H1 (cell line): ENCODE measurements at regions not wholly inside any gene's neighbourhood (a gene's known extent, or its start where the extent isn't known, plus 50 kb on each side); places are given as distances from the start of the nearest gene placed in this dataset.

Source experiments
- CTCF ChIA-PET: fragments of 300-600 bp; sonication (Branson Sonifier 250); formaldehyde crosslinking; loops from one replicate; lab custom pipeline; 2021; ENCODE audit not compliant: partially characterized antibody; lab: Charles Lee
- POLR2A ChIA-PET: fragments of 300-600 bp; sonication (Branson Sonifier 250); formaldehyde crosslinking; loops from one replicate; lab custom pipeline; 2021; ENCODE audit warnings: inconsistent platforms; ENCODE audit not compliant: partially characterized antibody; lab: Charles Lee
- DNase-seq, 2 experiments: peaks; one replicate each; pipeline versions ENCODE4 v3.0.0 to v3.0.0-alpha.2; 2010 to 2022; ENCODE audit warnings: low spot score in 2 of 2, low read depth in 1 of 2, mixed read lengths in 1 of 2
- FAIRE-seq: peaks from 2 replicates; lab custom pipeline; 2011; peaks lifted over from hg19 to GRCh38; lab: Jason Lieb, UNC
- H2AFZ ChIP-seq: 2 replicates; pipeline ENCODE4 v1.8.1; 2012; ENCODE audit warnings: low read length, inconsistent platforms
- H2AK5ac ChIP-seq: 2 replicates; pipeline ENCODE4 v1.6.1; 2013; ENCODE audit warnings: low read depth, low read length
- H2BK120ac ChIP-seq: replicated peaks from 2 replicates; pipeline ENCODE3; 2013; ENCODE audit warnings: low read depth, low read length, inconsistent platforms
- H2BK12ac ChIP-seq: 2 replicates; pipeline ENCODE4 v1.6.1; 2013; ENCODE audit warnings: low read depth, low read length
- H2BK15ac ChIP-seq: 2 replicates; pipeline ENCODE4 v1.6.1; 2013; ENCODE audit warnings: low read length
- H2BK20ac ChIP-seq: 2 replicates; pipeline ENCODE4 v1.6.1; 2013; ENCODE audit warnings: low read length
- H2BK5ac ChIP-seq: 2 replicates; pipeline ENCODE4 v1.6.1; 2013; ENCODE audit warnings: low read depth, low read length
- H3K14ac ChIP-seq: 2 replicates; pipeline ENCODE4 v1.6.1; 2013; ENCODE audit warnings: inconsistent platforms; ENCODE audit not compliant: insufficient read length
- H3K18ac ChIP-seq: 2 replicates; pipeline ENCODE4 v1.6.1; 2013; ENCODE audit warnings: low read length; ENCODE audit errors: extremely low read depth
- H3K23ac ChIP-seq: 2 replicates; pipeline ENCODE4 v1.6.1; 2013; ENCODE audit warnings: inconsistent platforms; ENCODE audit not compliant: insufficient read length
- H3K23me2 ChIP-seq: 2 replicates; pipeline ENCODE4 v1.6.1; 2013; ENCODE audit warnings: low read depth, low read length
- H3K27ac ChIP-seq: 2 replicates; pipeline ENCODE4 v1.6.1; 2011; ENCODE audit warnings: low read depth, low read length, inconsistent platforms
- H3K27me3 ChIP-seq, 4 experiments: replicated peaks in 1 of 4; 1 replicate in 1 of 4; 2 replicates in 3 of 4; pipeline versions ENCODE4 v1.6.1 to v1.8.1; 2011 to 2013; ENCODE audit warnings: low read length in 3 of 4, mild to moderate bottlenecking in 3 of 4, inconsistent platforms in 2 of 4, mixed read lengths in 2 of 4, moderate library complexity in 1 of 4; ENCODE audit not compliant: control insufficient read depth in 3 of 4, insufficient read depth in 3 of 4; ENCODE audit errors: extremely low read depth in 1 of 4
- H3K36me3 ChIP-seq, 4 experiments: 2 replicates each; pipeline versions ENCODE4 v1.6.1 to v1.8.1; 2011 to 2013; ENCODE audit warnings: mild to moderate bottlenecking in 4 of 4, low read length in 3 of 4, moderate library complexity in 2 of 4, control low read depth in 1 of 4, inconsistent platforms in 1 of 4; ENCODE audit not compliant: insufficient read depth in 4 of 4, control insufficient read depth in 2 of 4
- H3K4ac ChIP-seq: replicated peaks from 2 replicates; pipeline ENCODE3; 2013; ENCODE audit warnings: low read length, low read depth, mixed read lengths, inconsistent platforms; ENCODE audit not compliant: insufficient read length
- H3K4me1 ChIP-seq, 4 experiments: replicated peaks in 1 of 4; 1 replicate in 1 of 4; 2 replicates in 3 of 4; pipeline versions ENCODE4 v1.6.1 to v1.8.1; 2011 to 2013; ENCODE audit warnings: low read length in 3 of 4, inconsistent platforms in 2 of 4, mixed read lengths in 1 of 4; ENCODE audit not compliant: insufficient read depth in 4 of 4, control insufficient read depth in 3 of 4
- H3K4me2 ChIP-seq, 2 experiments: 2 replicates each; pipeline versions ENCODE4 v1.6.1 to v1.8.1; 2011 to 2013; ENCODE audit warnings: low read depth in 2 of 2, low read length in 2 of 2, control low read depth in 1 of 2, inconsistent platforms in 1 of 2, mild to moderate bottlenecking in 1 of 2; ENCODE audit not compliant: insufficient read depth in 1 of 2
- H3K4me3 ChIP-seq, 4 experiments: fragments of 200-600, 300-600 bp in 1 of 4; sonication (generic), shearing (Covaris generic), sonication (Bioruptor Twin) in 1 of 4; 2 replicates each; pipeline versions ENCODE4 v1.5.1 to v1.8.1; 2011 to 2016; ENCODE audit warnings: low read length in 4 of 4, low read depth in 3 of 4, control low read depth in 2 of 4, inconsistent platforms in 2 of 4, mild to moderate bottlenecking in 2 of 4, mixed read lengths in 1 of 4, moderate library complexity in 1 of 4; ENCODE audit not compliant: insufficient read depth in 2 of 4; ENCODE audit errors: extremely low read depth in 1 of 4
- H3K56ac ChIP-seq: replicated peaks from 2 replicates; pipeline ENCODE3; 2013; ENCODE audit warnings: low read depth, mild to moderate bottlenecking, mixed read lengths, low read length, inconsistent platforms; ENCODE audit not compliant: insufficient read length
- H3K79me1 ChIP-seq: 2 replicates; pipeline ENCODE4 v1.6.1; 2013; ENCODE audit warnings: low read depth, low read length, control low read depth
- H3K79me2 ChIP-seq, 2 experiments: 2 replicates each; pipeline versions ENCODE4 v1.6.1 to v1.8.1; 2012 to 2013; ENCODE audit warnings: low read length in 2 of 2, mild to moderate bottlenecking in 2 of 2, inconsistent platforms in 1 of 2; ENCODE audit not compliant: insufficient read depth in 2 of 2, control insufficient read depth in 1 of 2
- H3K9ac ChIP-seq, 4 experiments: replicated peaks in 1 of 4; 1 replicate in 1 of 4; 2 replicates in 3 of 4; pipeline versions ENCODE4 v1.6.1 to v1.8.1; 2011 to 2013; ENCODE audit warnings: low read depth in 3 of 4, low read length in 3 of 4, control low read depth in 2 of 4, mild to moderate bottlenecking in 2 of 4, moderate library complexity in 2 of 4, inconsistent platforms in 1 of 4; ENCODE audit errors: extremely low read depth in 1 of 4
- H3K9me3 ChIP-seq, 2 experiments: 2 replicates each; pipeline versions ENCODE4 v1.6.1 to v1.8.1; 2012 to 2013; ENCODE audit warnings: mild to moderate bottlenecking in 2 of 2, moderate library complexity in 2 of 2, control low read depth in 1 of 2, inconsistent platforms in 1 of 2, low read depth in 1 of 2, low read length in 1 of 2, mixed read lengths in 1 of 2; ENCODE audit not compliant: insufficient read depth in 2 of 2
- H4K20me1 ChIP-seq, 2 experiments: replicated peaks in 1 of 2; 2 replicates each; pipeline versions ENCODE3 to v1.8.1; 2011 to 2013; ENCODE audit warnings: inconsistent platforms in 2 of 2, low read length in 2 of 2, mild to moderate bottlenecking in 1 of 2; ENCODE audit not compliant: insufficient read depth in 2 of 2, control insufficient read depth in 1 of 2
- H4K5ac ChIP-seq: 2 replicates; pipeline ENCODE4 v1.6.1; 2013; ENCODE audit warnings: low read length, low read depth, mixed read lengths, inconsistent platforms; ENCODE audit not compliant: insufficient read length
- H4K8ac ChIP-seq: 2 replicates; pipeline ENCODE4 v1.8.0; 2013; ENCODE audit warnings: mild to moderate bottlenecking, moderate library complexity, low read length, inconsistent platforms; ENCODE audit not compliant: insufficient read depth; ENCODE audit errors: extremely low read depth
- H4K91ac ChIP-seq: replicated peaks from 2 replicates; pipeline ENCODE3; 2013; ENCODE audit warnings: low read length, mixed read lengths, inconsistent platforms; ENCODE audit not compliant: insufficient read length
- CHD2 ChIP-seq: IDR thresholded peaks from 2 replicates; pipeline ENCODE4 v1.6.1; 2012; ENCODE audit warnings: low read length, improper control_type of control experiment
- NRF1 ChIP-seq: IDR thresholded peaks from 2 replicates; pipeline ENCODE4 v1.6.1; 2011; ENCODE audit warnings: mild to moderate bottlenecking, low read depth, low read length, improper control_type of control experiment
- RFX5 ChIP-seq: IDR thresholded peaks from 2 replicates; pipeline ENCODE4 v1.6.1; 2011; ENCODE audit warnings: low read depth, low read length, improper control_type of control experiment, borderline replicate concordance
- SIX5 ChIP-seq: IDR thresholded peaks from 2 replicates; pipeline ENCODE4 v1.6.1; 2011; ENCODE audit warnings: mild to moderate bottlenecking, low read depth, low read length
- SRF ChIP-seq: IDR thresholded peaks from 2 replicates; pipeline ENCODE4 v1.6.1; 2011; ENCODE audit warnings: mild to moderate bottlenecking, low read depth, low read length, moderate library complexity
- WGBS, 2 experiments: shearing (Covaris generic) in 1 of 2; methylation state at CpG; one replicate each; pipeline versions ENCODE4 v1.1.6 to v1.1.7; 2013 to 2015; ENCODE audit warnings: low lambda C conversion rate in 2 of 2, mixed read lengths in 2 of 2, inconsistent platforms in 1 of 2, low coverage in 1 of 2, missing lambda C conversion rate in 1 of 2; ENCODE audit not compliant: insufficient replicate concordance in 2 of 2, insufficient coverage in 1 of 2, insufficient read length in 1 of 2; ENCODE audit errors: extremely low coverage in 1 of 2, missing lambda C conversion rate in 1 of 2; 5-methylcytosine and 5-hydroxymethylcytosine counted together
- TF ChIP-seq, protein P1 (sequence below): IDR thresholded peaks from 2 replicates; pipeline ENCODE4 v1.6.1; 2012; ENCODE audit warnings: inconsistent platforms

GRCh38 chr13:33945477-33945876 is 127.5 kb downstream of the RFC3 start:
- H3K23ac ChIP-seq: no peak overlapping the region
- TF ChIP-seq, protein P1, sequence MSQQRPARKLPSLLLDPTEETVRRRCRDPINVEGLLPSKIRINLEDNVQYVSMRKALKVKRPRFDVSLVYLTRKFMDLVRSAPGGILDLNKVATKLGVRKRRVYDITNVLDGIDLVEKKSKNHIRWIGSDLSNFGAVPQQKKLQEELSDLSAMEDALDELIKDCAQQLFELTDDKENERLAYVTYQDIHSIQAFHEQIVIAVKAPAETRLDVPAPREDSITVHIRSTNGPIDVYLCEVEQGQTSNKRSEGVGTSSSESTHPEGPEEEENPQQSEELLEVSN: no peak
- TF ChIP-seq RFX5: no peak
- TF ChIP-seq NRF1: no peak
- TF ChIP-seq CHD2: no peak
- no peak for TF ChIP-seq SRF
- no peak for TF ChIP-seq SIX5
- TF ChIP-seq, all 59 proteins: peak for 0
- Histone ChIP-seq H3K27ac (no peak overlapping the region), H3K9ac (no peak overlapping the region), H3K18ac (no peak overlapping the region), H4K8ac (no peak overlapping the region), H3K9me3 (no peaks in the 10 kb centered on the region), H3K79me1 (no peaks in the 10 kb centered on the region), H3K4me2 (no peak overlapping the region), H3K27me3 (no peaks in the 10 kb centered on the region), H2BK20ac (no peak overlapping the region), H2AFZ (no peak overlapping the region), H4K20me1 (no peaks in the 10 kb centered on the region), H3K4me3 (no peak overlapping the region), H2BK15ac (no peak overlapping the region), H3K4me1 (peaks cover 0 to 7% (median 1%) of the 10 kb centered on the region in 4 experiments; a peak in 2 of 7 replicates), H2BK120ac (no peak overlapping the region), H2AK5ac (no peak overlapping the region), H2BK5ac (no peak overlapping the region), H3K79me2 (no peaks in the 10 kb centered on the region), H2BK12ac (no peak overlapping the region), H3K56ac (no peak overlapping the region), H3K23me2 (no peaks in the 10 kb centered on the region), H3K36me3 (no peaks in the 10 kb centered on the region), H3K14ac (no peak overlapping the region), H4K5ac (no peak overlapping the region), H3K4ac (no peak overlapping the region), H4K91ac (no peak overlapping the region)
- POLR2A ChIA-PET: no interaction called here
- 89% methylated on average over 4 of the region's 4 CpGs; no CpG with 5 or more reads in 1 of the 2 experiments for WGBS, 2 experiments
- CTCF ChIA-PET: no interaction called here
- FAIRE-seq (no peak), DNase-seq (no peak)
